ENCODE measurements at regions not wholly inside any gene's neighbourhood (a gene's known extent, or its start where the extent isn't known, plus 50 kb on each side); places are given as distances from the start of the nearest gene placed in this dataset.

DNA sequence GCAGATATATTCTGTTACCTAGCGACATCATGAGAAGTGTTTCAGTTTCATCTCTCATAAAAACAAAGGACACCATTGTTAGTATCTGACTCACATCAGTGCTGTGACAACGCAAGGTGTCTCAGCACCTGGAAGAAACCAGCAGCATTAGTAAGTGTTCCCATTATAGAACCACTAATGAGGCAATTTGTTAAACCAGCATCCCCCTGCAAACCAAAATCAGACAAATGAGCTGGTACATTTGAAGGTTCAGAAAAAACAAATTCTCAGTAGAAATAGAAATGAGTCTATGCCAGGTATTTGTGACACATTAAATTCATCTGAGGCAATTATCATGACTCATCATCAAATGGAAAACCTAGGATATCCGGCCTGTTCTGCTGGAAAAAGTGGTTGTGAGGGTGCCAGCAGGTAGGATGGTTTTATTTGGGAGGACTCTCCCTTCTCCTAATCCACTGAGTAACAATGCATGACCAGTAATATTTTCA, 151.7 kb downstream of the TMEM200A start:
- TF ChIP-seq YY1 (IDR thresholded peaks at IDR 0.05; ENCODE audit: low read depth) (no peak), TAF1 (IDR thresholded peaks at IDR 0.05; ENCODE audit: low read depth) (no peak), EP300 (IDR thresholded peaks at IDR 0.05; ENCODE audit: borderline replicate concordance) (no peak), CREB1 (IDR thresholded peaks at IDR 0.05; ENCODE audit: low read depth) (no peak), TCF12 (IDR thresholded peaks at IDR 0.05; ENCODE audit: low read depth) (no peak)
- TF ChIP-seq, protein P1, sequence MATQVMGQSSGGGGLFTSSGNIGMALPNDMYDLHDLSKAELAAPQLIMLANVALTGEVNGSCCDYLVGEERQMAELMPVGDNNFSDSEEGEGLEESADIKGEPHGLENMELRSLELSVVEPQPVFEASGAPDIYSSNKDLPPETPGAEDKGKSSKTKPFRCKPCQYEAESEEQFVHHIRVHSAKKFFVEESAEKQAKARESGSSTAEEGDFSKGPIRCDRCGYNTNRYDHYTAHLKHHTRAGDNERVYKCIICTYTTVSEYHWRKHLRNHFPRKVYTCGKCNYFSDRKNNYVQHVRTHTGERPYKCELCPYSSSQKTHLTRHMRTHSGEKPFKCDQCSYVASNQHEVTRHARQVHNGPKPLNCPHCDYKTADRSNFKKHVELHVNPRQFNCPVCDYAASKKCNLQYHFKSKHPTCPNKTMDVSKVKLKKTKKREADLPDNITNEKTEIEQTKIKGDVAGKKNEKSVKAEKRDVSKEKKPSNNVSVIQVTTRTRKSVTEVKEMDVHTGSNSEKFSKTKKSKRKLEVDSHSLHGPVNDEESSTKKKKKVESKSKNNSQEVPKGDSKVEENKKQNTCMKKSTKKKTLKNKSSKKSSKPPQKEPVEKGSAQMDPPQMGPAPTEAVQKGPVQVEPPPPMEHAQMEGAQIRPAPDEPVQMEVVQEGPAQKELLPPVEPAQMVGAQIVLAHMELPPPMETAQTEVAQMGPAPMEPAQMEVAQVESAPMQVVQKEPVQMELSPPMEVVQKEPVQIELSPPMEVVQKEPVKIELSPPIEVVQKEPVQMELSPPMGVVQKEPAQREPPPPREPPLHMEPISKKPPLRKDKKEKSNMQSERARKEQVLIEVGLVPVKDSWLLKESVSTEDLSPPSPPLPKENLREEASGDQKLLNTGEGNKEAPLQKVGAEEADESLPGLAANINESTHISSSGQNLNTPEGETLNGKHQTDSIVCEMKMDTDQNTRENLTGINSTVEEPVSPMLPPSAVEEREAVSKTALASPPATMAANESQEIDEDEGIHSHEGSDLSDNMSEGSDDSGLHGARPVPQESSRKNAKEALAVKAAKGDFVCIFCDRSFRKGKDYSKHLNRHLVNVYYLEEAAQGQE (IDR thresholded peaks at IDR 0.05; ENCODE audit: low read depth), result no peak
- TF ChIP-seq, protein P2, sequence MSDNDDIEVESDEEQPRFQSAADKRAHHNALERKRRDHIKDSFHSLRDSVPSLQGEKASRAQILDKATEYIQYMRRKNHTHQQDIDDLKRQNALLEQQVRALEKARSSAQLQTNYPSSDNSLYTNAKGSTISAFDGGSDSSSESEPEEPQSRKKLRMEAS (IDR thresholded peaks at IDR 0.05), result no peak

DNA sequence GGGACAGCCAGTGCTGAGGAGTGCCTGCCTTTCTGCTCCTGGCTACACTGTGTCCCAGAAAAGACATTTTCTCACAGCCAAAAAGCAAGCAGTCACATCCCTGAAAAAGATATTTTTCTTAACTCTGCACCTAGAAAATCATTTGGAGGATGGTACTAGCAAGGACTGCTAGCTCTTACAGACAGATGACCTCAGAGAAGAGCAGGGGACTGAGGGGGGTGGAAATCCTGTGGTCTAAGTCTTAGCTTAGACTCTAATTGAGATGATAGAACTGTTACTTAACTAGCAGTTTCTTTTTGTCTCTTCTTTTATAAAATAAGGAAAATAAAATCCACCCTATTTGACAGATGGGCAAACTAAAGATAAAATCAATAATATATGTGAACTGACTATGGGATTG, 152.8 kb downstream of the TMEM200A start:
- TF ChIP-seq EGR1 (IDR thresholded peaks at IDR 0.05) (no peak), FOXM1 (IDR thresholded peaks at IDR 0.05; ENCODE audit: borderline replicate concordance, low read depth) (no peak), EP300 (IDR thresholded peaks at IDR 0.05; ENCODE audit: borderline replicate concordance) (no peak), ZBTB7A (IDR thresholded peaks at IDR 0.05; ENCODE audit: low read depth) (no peak), YY1 (IDR thresholded peaks at IDR 0.05; ENCODE audit: low read depth) (no peak), RAD21 (IDR thresholded peaks at IDR 0.05; ENCODE audit: low read depth) (no peak), CEBPB (IDR thresholded peaks at IDR 0.05) (no peak), NFIC (IDR thresholded peaks at IDR 0.05) (no peak), CREB1 (IDR thresholded peaks at IDR 0.05; ENCODE audit: low read depth) (no peak), TAF1 (IDR thresholded peaks at IDR 0.05; ENCODE audit: low read depth) (no peak), TCF12 (IDR thresholded peaks at IDR 0.05; ENCODE audit: low read depth) (no peak), TEAD4 (IDR thresholded peaks at IDR 0.05) (no peak)
- TF ChIP-seq, protein P1 (IDR thresholded peaks at IDR 0.05; ENCODE audit: low read depth), result no peak
- TF ChIP-seq, protein P3, sequence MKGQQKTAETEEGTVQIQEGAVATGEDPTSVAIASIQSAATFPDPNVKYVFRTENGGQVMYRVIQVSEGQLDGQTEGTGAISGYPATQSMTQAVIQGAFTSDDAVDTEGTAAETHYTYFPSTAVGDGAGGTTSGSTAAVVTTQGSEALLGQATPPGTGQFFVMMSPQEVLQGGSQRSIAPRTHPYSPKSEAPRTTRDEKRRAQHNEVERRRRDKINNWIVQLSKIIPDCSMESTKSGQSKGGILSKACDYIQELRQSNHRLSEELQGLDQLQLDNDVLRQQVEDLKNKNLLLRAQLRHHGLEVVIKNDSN (IDR thresholded peaks at IDR 0.05), result no peak
- TF ChIP-seq, protein P2 (IDR thresholded peaks at IDR 0.05), result no peak

DNA sequence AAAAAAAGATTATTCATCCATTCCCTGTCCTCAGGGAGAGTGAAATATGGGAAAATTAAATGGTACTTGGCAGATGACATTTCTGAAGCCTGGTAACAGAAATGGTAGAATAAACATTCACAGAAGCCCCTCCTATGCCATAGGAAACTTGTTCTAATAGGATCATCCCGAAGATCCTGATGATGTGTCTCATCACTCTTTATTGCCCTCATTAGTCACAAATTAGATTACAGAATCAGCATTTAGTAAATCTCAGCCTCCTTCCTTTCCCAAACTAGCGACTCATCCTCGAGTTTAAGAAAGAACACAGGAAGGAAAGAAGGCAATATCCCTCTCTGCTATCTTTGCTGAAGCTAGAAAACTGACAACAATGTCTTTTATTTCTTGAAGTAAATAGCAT, 154.4 kb downstream of the TMEM200A start:
- TF ChIP-seq EGR1 (IDR thresholded peaks at IDR 0.05) (no peak), RAD21 (IDR thresholded peaks at IDR 0.05; ENCODE audit: low read depth) (no peak), EP300 (IDR thresholded peaks at IDR 0.05; ENCODE audit: borderline replicate concordance) (no peak), NFIC (IDR thresholded peaks at IDR 0.05) (no peak), TEAD4 (IDR thresholded peaks at IDR 0.05) (no peak), YY1 (IDR thresholded peaks at IDR 0.05; ENCODE audit: low read depth) (no peak), TCF12 (IDR thresholded peaks at IDR 0.05; ENCODE audit: low read depth) (no peak), FOXM1 (IDR thresholded peaks at IDR 0.05; ENCODE audit: borderline replicate concordance, low read depth) (no peak), CEBPB (IDR thresholded peaks at IDR 0.05) (no peak), TAF1 (IDR thresholded peaks at IDR 0.05; ENCODE audit: low read depth) (no peak), CREB1 (IDR thresholded peaks at IDR 0.05; ENCODE audit: low read depth) (no peak), ZBTB7A (IDR thresholded peaks at IDR 0.05; ENCODE audit: low read depth) (no peak)
- TF ChIP-seq, protein P1 (IDR thresholded peaks at IDR 0.05; ENCODE audit: low read depth), result no peak
- TF ChIP-seq, protein P3 (IDR thresholded peaks at IDR 0.05), result no peak
- TF ChIP-seq, protein P2 (IDR thresholded peaks at IDR 0.05), result no peak

DNA sequence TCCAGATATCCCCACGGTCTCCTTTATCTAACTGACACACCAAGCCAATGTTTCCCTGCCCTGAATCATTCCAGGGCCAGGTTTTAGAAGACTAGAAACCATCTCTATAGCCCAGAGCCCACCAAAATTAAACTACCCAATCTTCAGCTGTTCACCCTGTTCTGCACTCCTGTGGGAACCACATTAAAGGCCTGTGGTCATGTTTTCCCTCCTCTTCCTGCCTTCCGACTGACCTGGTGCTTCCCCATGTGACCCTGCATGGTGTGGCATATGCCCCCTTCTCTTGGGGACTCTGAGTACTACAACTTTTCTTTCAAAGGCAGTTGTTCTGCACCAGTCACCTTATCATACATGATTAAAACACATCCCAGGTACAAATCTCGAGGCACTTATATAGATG, 155.0 kb downstream of the TMEM200A start:
- TF ChIP-seq TEAD4 (IDR thresholded peaks at IDR 0.05) (no peak), EGR1 (IDR thresholded peaks at IDR 0.05) (no peak), ZBTB7A (IDR thresholded peaks at IDR 0.05; ENCODE audit: low read depth) (no peak), EP300 (IDR thresholded peaks at IDR 0.05; ENCODE audit: borderline replicate concordance) (no peak), TCF12 (IDR thresholded peaks at IDR 0.05; ENCODE audit: low read depth) (no peak), NFIC (IDR thresholded peaks at IDR 0.05) (no peak), YY1 (IDR thresholded peaks at IDR 0.05; ENCODE audit: low read depth) (no peak), CEBPB (IDR thresholded peaks at IDR 0.05) (no peak), TAF1 (IDR thresholded peaks at IDR 0.05; ENCODE audit: low read depth) (no peak), CREB1 (IDR thresholded peaks at IDR 0.05; ENCODE audit: low read depth) (no peak), FOXM1 (IDR thresholded peaks at IDR 0.05; ENCODE audit: borderline replicate concordance, low read depth) (no peak), RAD21 (IDR thresholded peaks at IDR 0.05; ENCODE audit: low read depth) (no peak)
- TF ChIP-seq, protein P3 (IDR thresholded peaks at IDR 0.05), result no peak
- TF ChIP-seq, protein P2 (IDR thresholded peaks at IDR 0.05), result no peak
- TF ChIP-seq, protein P1 (IDR thresholded peaks at IDR 0.05; ENCODE audit: low read depth), result no peak
